Ectodermal cell (in vitro differentiated cells): ENCODE measurements at regions not wholly inside any gene's neighbourhood (a gene's known extent, or its start where the extent isn't known, plus 50 kb on each side); places are given as distances from the start of the nearest gene placed in this dataset.
"Not testable (repeated sequence)": the region's sequence is repeated elsewhere in the genome, so short reads cannot be mapped to it uniquely, and the experiment has no call there.

ENCODE experiments used
- H3K27ac ChIP-seq: 2 replicates; pipeline ENCODE4 v1.7.0; 2013; ENCODE audit warnings: mild to moderate bottlenecking, low read depth, low read length; ENCODE audit not compliant: insufficient read depth, poor library complexity, severe bottlenecking
- H3K27me3 ChIP-seq: 2 replicates; pipeline ENCODE4 v1.7.0; 2013; ENCODE audit warnings: mild to moderate bottlenecking, low read length; ENCODE audit not compliant: insufficient read depth, control insufficient read depth, poor library complexity, severe bottlenecking
- H3K36me3 ChIP-seq: one replicate; pipeline ENCODE4 v1.7.0; 2013; ENCODE audit warnings: low read length; ENCODE audit not compliant: control insufficient read depth, insufficient read depth
- H3K4me1 ChIP-seq: one replicate; pipeline ENCODE4 v1.7.0; 2013; ENCODE audit warnings: low read length; ENCODE audit not compliant: control insufficient read depth, insufficient read depth
- H3K4me3 ChIP-seq: 2 replicates; pipeline ENCODE4 v1.7.0; 2013; ENCODE audit warnings: low read depth, low read length, control low read depth; ENCODE audit not compliant: insufficient read depth
- H3K9me3 ChIP-seq: 2 replicates; pipeline ENCODE4 v1.7.0; 2013; ENCODE audit warnings: mild to moderate bottlenecking, low read length, moderate library complexity; ENCODE audit not compliant: control insufficient read depth
- WGBS, 2 experiments: methylation state at CpG; one replicate each; pipeline ENCODE4 v1.1.7; 2013; ENCODE audit warnings: missing lambda C conversion rate in 2 of 2; 5-methylcytosine and 5-hydroxymethylcytosine counted together

DNA sequence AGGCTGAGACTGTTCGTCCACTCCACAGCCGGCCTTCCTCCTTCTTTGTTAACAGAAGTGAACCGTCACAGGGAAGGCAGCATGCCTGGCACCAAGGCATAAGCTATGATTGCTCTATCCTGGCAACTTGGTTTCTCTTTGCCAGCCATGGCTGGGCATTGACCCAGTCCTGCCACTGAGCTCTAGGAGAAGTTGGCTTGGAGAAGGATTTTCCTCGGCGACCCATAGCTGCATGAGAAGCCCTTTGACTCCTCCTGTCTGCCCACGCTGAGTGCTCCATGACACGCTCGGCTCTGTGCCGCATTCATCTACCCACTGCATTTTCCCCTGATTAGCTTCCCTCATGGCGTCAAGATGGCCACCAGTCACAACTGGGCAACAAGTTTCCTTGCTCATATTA is 111.8 kb upstream of the EXOC2 start:
- Histone ChIP-seq H3K27me3 (no peaks in the 10 kb centered on the region), H3K36me3 (no peaks in the 10 kb centered on the region), H3K27ac (no peak overlapping the region), H3K9me3 (no peaks in the 10 kb centered on the region), H3K4me3 (no peak overlapping the region), H3K4me1 (no peaks in the 10 kb centered on the region)
- WGBS, 2 experiments, result 95 to 96% methylated on average over 10 of the region's 10 CpGs

DNA sequence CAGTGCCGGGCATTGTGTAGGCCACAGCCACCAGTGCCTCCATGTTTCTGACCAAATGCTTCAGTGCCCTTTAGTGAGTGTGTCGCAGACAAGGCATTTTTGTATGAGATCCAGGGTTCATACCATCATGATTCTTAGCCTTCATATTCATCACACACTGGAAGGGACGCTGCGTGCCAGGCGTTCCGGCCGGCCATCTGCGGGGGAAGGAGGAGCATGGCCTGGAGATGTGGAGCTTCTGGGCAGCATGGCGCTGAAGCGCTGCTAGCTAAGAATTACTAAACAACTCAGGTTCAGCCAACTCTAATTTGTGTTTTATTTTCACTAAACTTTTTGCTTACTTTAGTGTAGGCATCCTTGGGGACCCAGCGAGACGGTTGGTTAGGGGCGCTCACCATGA is 111.4 kb upstream of the EXOC2 start:
- Histone ChIP-seq H3K4me3 (no peak overlapping the region), H3K4me1 (no peaks in the 10 kb centered on the region), H3K27me3 (peaks cover 3% of the 10 kb centered on the region), H3K9me3 (no peaks in the 10 kb centered on the region), H3K36me3 (no peaks in the 10 kb centered on the region), H3K27ac (no peak overlapping the region)
- 97 to 98% methylated on average over 13 of the region's 13 CpGs for WGBS, 2 experiments

DNA sequence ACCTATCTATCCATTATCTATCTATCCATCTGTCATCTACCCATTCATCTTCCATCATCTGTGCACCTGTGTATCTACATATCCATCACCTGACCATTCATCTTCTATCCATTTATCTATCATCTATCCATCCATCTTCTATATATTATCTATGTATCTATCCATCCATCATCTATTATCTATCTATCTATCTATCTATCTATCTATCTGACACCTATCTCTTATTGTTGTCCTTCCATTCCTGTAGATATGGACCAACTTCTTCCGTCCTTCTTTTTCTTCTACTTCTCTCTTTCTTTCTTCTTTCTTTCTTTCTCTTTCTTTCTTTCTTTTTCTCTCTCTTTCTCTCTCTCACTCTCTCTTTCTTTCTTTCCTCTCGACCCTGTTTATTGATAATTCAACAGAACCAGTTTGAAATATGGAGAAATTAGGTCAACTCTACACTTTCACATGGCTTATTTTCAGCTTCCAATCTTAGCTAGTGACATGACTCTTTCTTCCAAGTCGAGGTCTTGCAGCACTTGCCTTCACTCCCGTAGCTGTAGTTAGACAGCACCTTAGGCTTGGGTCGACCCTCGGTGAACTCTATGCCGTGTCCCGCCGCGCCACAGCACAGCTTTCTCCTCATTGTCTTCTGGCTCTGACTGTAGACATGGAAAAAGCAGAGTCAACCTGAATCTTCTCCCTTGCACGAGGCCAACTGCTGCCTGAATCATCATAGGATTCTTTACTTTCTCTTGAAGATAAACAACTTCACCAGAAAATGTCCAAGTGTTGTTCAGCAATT is 110.4 kb upstream of the EXOC2 start:
- 89 to 91% methylated on average over 11 of the region's 11 CpGs for WGBS, 2 experiments
- Histone ChIP-seq H3K36me3 (no peaks in the 10 kb centered on the region), H3K4me1 (no peaks in the 10 kb centered on the region), H3K9me3 (no peaks in the 10 kb centered on the region), H3K4me3 (no peak overlapping the region), H3K27ac (no peak overlapping the region), H3K27me3 (peaks cover 5% of the 10 kb centered on the region)

DNA sequence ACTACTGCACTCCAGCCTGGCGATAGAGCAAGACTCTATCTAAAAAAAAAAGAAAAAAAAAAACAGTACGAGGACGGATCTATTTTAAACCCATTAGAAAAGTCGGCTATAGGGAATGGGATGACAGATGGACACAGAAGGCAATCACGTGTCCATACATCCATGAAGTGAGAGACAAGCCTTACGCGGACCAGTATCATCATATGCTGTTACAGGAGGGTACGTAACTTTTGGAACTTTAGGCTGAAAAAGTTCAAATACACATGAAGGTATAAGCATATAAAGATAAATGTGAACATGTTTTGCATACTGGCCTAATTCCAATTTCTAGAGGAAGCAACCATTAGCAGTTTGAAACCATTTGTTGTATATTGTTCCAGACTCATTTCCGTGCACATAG is 109.8 kb upstream of the EXOC2 start:
- H3K4me3 ChIP-seq, result no peak overlapping the region
- H3K27ac ChIP-seq, result no peak overlapping the region
- H3K9me3 ChIP-seq, result no peaks in the 10 kb centered on the region
- H3K36me3 ChIP-seq, result no peaks in the 10 kb centered on the region
- WGBS, 2 experiments, result 92 to 93% methylated on average over 9 of the region's 9 CpGs
- peaks cover 5% of the 10 kb centered on the region for H3K27me3 ChIP-seq
- H3K4me1 ChIP-seq, result no peaks in the 10 kb centered on the region

DNA sequence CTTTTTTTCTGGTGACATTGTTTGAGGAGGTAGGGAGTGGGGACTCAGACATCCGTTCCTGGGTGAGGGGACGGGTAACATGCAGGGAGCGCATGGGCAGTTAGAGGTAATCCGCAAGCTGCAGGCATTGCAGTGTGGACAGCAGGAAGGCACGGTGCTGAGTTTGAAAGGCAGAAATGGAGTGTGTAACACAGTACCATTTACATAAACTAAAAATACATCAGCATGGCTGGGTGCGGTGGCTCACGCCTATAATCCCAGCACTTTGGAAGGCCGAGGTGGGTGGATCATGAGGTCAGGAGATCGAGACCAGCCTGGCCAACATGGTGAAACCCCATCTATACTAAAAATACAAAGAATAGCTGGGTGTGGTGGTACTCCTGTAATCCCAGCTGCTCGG is 109.3 kb upstream of the EXOC2 start:
- H3K36me3 ChIP-seq, H3K9me3 ChIP-seq, H3K4me3 ChIP-seq, H3K27me3 ChIP-seq, H3K27ac ChIP-seq, H3K4me1 ChIP-seq: not testable (repeated sequence)
- 83 to 88% methylated on average over 10 of the region's 10 CpGs for WGBS, 2 experiments

DNA sequence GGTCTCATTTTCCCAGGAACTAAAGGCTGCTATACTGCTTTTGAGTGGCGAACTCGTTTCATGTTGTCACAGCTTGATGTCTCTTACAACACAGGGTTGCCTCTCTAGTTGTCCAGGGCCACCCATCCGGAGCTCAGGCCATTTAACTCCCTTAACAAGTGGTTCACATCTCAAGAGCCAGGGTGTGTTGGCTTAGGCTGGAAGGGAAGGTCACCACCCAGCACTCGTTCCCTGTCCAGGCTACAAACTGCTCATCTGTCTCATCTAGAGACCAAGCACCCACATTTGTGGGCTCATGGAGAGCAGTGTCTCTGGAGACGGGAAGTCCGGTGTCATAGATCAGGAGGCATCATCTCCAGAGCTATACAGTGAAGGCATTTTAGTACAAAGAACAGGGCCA is 106.8 kb upstream of the EXOC2 start:
- 71 to 74% methylated on average over 6 of the region's 6 CpGs for WGBS, 2 experiments
- H3K4me3 ChIP-seq, result no peak overlapping the region

GRCh38 chr6:797479-798077 is 104.6 kb upstream of the EXOC2 start:
- Histone ChIP-seq H3K4me1 (no peaks in the 10 kb centered on the region), H3K4me3 (no peak overlapping the region), H3K36me3 (no peaks in the 10 kb centered on the region), H3K27ac (no peak overlapping the region), H3K9me3 (no peaks in the 10 kb centered on the region), H3K27me3 (peaks cover 5% of the 10 kb centered on the region)
- WGBS, 2 experiments, result 60 to 79% methylated on average over 1 to 5 of the region's 5 CpGs

More for the DNA sequence above, 106.8 kb upstream of the EXOC2 start:
- no peaks in the 10 kb centered on the region for H3K4me1 ChIP-seq
- H3K27me3 ChIP-seq, result peaks cover 5% of the 10 kb centered on the region
- no peak overlapping the region for H3K27ac ChIP-seq
- H3K9me3 ChIP-seq, result no peaks in the 10 kb centered on the region
- no peaks in the 10 kb centered on the region for H3K36me3 ChIP-seq

GRCh38 chr6:795046-795685 is 102.2 kb upstream of the EXOC2 start:
- Histone ChIP-seq H3K9me3 (no peaks in the 10 kb centered on the region), H3K27ac (no peak overlapping the region), H3K36me3 (no peaks in the 10 kb centered on the region), H3K27me3 (peaks cover 5% of the 10 kb centered on the region), H3K4me1 (no peaks in the 10 kb centered on the region), H3K4me3 (no peak overlapping the region)
- 55 to 61% methylated on average over 11 of the region's 11 CpGs for WGBS, 2 experiments

GRCh38 chr6:793261-793660 is 100.3 kb upstream of the EXOC2 start:
- WGBS, 2 experiments, result 87 to 88% methylated on average over 13 of the region's 13 CpGs
- H3K27ac ChIP-seq, result no peak overlapping the region
- no peaks in the 10 kb centered on the region for H3K27me3 ChIP-seq
- H3K9me3 ChIP-seq, result no peaks in the 10 kb centered on the region
- no peak overlapping the region for H3K4me3 ChIP-seq
- H3K36me3 ChIP-seq, result no peaks in the 10 kb centered on the region
- no peaks in the 10 kb centered on the region for H3K4me1 ChIP-seq

DNA sequence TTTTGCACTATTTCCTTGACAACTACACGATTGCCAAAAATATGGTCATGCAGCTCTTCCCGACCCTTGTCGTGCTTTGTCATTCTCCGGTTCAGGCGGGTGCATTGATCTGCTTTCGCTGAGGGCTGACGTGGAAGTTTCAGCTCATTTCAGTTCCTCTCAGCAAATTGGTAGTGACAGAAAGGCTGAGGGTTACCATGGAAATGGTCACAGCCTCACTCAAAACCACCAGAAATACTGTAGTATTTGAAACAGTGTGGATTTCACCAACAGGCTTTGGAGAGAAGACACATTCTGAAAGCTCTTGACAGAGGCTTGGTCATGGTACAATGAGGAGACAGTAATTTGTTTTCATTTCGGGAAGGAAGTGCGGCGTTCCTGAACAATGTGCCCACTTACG is 99.7 kb upstream of the EXOC2 start:
- H3K4me3 ChIP-seq, result no peak overlapping the region
- no peaks in the 10 kb centered on the region for H3K36me3 ChIP-seq
- H3K27ac ChIP-seq, result no peak overlapping the region
- H3K9me3 ChIP-seq, result no peaks in the 10 kb centered on the region
- no peaks in the 10 kb centered on the region for H3K4me1 ChIP-seq
- 94 to 95% methylated on average over 11 of the region's 11 CpGs for WGBS, 2 experiments
- H3K27me3 ChIP-seq, result no peaks in the 10 kb centered on the region
